Endometrial microvascular endothelial cells (primary cell): ENCODE measurements at regions not wholly inside any gene's neighbourhood (a gene's known extent, or its start where the extent isn't known, plus 50 kb on each side); places are given as distances from the start of the nearest gene placed in this dataset.
"Not testable (repeated sequence)": the region's sequence is repeated elsewhere in the genome, so short reads cannot be mapped to it uniquely, and the experiment has no call there.

ENCODE experiments used
- in situ Hi-C: cut with HindIII; loops from 2 replicates; pipeline ENCODE4 v1.10.0; 2017; ENCODE audit warnings: low sequenced_read_pairs, low pct_unique_long_range_greater_than_20kb; ENCODE audit errors: inconsistent ontology term

DNA sequence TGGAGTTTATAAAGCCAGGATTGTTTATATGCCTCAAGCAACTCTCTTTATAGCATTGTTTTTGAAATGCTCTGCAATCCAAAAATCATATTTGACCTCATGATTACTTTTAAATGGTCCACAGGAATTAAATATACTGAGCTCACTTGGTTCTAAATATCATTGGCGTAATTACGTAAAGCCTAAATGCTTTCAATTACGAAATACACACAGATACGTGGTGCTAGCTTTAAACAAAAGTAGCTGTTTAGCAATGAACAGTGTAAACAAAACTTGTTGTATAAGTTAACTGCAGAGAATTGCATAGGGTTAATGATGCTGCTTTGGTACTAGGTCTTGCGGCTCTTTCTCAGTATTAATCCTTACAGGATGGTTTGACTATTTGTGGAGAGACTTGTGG is 346.6 kb downstream of the COG6 start:
- in situ Hi-C loops = no loop called here

DNA sequence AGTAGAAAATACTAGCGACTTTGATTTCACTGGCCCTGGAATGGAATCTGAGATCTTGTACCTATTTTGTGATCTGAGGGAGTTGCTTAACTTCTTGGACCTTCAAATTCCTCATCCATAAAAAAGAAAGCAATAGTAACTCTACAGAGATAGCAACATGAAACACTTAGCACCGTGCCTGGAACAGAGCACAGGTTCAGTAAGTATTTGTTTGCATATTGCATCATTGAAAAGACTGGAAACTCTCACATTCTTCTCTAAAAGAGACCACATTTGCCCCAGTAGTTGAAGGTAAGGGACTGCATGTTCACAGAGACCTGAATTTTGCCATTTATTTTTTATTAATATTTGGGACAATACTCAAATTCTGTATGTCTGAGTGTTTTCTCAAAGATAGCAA is 358.1 kb downstream of the COG6 start:
- in situ Hi-C loops = no loop called here

DNA sequence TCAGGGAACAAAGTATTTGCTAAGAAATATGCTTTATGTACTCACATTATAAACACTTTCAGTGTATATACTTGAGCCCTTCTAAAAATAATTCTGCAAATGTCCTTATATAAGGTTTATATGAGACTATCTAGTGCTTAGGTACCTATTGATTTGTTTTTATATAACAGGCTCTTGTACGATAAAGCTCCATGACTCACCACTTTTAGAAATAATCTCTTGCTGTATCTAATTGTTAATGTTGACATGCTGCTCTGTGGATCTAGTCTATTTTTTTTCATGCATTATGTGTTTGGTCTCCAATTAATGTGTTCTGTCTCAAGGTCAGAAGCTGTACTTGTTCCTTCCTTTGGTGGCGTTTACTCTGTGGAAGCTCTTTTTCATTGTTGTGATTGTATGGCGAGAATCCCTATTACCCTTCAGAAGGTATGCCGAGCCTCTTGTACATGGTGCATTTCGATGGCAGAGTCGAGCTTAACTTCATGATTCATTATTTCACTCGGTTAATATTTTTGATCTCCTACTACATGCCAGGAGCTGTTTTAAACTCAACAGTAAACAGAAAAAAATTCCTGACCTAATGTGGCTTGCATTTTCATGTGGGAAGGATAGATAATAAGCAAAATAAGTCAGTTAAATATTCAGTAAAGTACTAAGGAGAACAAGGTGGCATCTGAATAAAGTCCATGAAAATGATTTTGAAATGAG is 361.6 kb downstream of the COG6 start:
- in situ Hi-C loops = no loop called here

DNA sequence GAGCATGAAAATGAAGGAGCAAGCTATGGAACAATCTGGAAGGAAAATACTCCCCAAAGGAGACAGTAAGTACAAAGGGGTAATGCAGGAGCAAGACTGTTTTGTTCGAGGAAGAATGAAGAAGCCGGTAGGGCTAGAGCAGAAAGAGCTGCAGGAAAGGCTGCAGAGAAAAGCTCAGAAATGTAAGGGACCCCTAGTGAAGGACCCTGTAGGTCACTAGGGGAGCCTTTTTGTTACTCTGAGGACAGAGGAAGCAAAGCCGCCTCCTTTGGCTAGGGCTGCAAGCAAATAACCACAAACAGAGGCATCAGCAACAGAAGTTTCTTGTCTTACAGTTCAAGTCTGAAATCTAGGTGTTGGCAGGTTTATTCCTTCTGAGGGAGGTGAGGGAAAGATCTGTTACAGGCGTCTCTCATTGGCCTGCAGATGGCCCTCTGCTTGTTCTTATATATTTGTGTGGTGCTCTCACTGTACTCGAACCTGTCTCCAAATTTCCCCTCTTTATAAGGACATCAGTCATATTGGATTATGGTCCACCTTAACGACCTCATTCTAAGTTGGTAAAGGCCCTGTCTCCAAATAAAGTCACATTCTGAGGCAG is 362.3 kb downstream of the COG6 start:
- in situ Hi-C loops = no loop called here

DNA sequence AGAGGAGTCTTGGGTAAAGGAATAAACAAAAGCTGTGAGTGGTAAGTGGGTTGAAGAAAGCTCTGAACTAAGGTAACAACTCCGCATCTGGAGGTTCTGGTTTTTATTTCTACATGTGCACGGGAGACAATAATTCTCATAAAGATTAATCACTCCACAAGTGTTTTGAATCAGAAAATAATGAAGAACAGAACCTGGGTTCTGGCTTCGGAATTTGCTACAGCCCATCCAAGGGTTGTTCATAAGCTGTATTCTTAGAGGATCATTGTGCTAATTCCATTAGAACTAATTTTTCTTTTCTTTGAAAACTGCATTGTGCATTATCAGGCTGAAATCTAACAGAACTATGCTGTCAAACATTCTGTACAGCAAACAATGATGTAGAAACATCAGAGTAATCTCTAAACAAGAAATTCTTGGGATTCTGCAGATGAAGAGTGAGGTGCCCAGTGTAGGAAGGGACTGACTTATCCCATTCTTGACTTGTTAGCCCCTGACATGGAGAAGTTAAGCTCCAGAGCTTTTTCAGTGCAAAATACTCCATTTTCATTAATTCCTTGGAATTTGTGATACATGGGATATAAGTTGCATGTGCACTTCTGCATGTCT is 368.2 kb downstream of the COG6 start:
- in situ Hi-C loops = no loop called here

DNA sequence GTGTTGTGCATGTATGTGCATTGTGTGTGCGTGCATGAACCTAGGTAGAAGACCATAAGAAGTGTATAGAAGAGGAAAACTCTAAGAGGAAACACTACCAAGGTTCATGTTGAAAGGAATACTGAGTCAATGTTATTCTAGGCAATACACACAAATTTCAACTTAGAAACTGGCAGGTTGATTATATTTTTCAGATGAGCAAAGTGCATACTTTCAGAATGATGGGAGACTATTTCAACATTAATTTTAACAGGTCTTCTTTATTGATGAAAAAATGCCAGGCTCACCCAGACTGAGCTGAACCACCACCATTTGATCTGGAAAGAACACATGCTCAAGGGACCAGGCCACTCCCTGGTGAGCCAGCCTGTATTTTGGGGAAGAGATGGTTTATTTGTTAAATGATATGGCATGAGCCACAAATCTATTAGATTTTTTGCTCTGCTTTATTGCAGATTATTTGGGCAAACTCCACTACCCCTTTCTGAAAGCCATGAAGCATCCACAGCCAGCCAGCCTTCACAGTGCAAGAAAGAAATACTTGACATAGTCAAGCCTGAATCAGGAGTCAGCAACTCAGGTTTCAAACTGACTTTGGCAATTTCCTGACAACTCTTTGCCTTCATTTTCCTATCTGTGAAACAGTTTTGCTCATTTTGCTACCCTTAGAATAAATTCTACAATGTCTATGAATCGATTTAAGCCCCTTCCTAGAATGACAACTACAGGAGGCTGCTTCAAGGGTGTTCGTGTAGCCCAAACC is 368.9 kb downstream of the COG6 start:
- in situ Hi-C loops = no loop called here

DNA sequence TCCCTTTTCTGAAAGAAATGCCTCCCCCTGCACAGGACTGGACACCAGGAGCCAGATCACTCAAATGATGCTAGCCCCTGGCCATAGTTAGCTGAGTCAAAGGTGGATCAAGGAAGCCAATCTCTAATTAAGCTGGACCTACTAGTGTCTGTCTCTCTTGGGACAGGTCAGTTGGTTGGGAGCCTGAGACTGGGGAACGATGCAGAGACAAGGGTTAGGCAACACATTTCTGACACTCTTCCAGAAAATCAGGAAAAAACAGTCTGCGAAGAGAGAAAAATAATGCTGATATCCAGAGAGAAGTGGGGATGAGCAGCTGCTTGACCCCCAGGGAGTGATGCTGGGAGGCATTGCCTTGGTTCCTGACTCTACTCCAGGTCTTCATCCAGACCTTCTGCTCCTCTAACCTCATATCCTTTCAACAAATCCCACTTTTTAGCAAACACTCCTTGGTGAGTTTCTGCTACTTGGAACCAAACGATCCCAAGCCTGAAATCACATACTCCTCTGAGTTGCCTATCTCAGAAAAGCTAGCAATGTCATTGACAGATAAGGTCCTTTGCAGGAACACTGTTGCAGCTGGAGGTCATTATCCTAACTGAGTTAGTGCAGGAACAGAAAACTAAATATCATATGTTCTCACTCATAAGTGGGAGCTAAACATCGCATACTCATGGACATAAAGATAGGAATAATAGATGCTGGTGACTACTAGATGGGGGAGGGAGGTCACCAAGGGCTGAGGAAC is 369.7 kb downstream of the COG6 start:
- in situ Hi-C loops = no loop called here

DNA sequence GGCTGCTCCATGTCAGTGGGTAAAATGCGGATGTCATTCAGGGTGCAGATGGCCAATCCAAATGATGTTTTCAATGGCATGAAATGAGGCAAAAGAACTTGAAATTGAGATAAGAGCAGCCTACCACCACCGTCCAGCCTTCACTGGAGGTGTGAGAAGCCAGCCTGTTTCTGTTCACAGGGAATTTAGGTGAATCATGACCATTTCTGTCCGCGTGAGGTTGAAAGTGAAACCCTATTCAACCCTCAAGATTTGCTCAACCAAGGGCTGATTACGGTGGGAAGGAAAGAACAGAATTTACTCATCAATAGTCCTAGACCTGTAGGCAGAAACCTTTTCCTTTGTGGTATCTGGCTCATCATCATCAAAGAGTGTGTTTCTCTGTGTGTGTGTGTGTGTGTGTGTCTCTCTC is 370.7 kb downstream of the COG6 start:
- in situ Hi-C loops = no loop called here

DNA sequence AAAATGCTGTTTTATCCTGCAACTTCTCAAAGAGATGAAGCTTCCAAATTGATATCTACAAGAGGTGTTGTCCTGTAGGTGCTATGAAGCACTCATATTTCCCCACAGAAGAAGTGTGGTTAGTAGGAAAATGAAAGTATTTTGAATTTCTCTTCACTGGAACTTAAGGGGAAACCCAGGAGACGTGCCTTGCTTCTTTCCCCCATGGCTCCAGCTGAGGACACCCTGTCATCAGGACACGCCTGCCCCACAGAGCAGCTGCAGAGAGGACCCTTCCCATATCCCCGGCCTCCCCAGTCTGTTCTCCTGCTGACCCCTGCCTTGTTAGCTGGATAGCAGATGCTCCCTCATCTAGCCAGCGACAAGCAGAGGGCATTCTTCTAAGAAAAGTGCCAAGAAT is 371.3 kb downstream of the COG6 start:
- in situ Hi-C loops = no loop called here

DNA sequence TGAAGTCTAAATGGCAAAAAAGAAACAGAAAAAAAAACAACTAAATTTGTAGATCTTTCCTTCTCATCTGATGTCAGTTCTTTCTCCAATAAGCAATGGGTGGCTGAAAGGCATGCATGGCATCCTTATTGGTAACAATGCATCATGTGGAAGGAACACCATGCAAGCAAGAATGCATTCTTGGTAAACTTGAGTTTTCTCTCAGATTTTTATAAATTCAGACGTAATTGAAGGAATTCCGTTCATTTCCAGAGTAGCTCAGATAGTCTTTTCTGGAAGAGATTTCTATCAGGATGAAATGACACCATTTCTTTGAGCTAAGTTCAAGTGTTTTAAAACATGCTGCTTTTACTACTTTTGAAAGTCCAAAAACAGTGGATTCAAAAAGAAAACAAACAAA is 373.0 kb downstream of the COG6 start:
- in situ Hi-C loops = no loop called here

DNA sequence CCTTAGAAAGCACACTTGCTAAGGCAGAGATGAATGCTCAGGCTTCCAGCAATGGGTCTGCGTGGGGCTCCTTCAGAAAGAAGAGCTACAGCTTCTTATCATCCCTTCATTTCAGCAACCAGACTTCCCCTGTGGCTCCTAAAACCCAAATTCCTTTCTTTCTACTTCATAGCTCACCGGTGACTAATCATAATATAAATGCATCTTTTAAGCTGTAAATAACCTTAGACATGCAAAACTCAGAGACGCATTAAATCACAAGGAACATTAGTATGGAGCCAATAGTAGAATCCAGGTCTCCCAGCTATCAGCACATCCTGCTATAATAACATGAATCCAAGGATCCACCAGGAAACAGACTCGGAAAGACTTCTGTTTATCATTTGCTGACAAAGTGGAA is 375.6 kb downstream of the COG6 start:
- in situ Hi-C loops = no loop called here

DNA sequence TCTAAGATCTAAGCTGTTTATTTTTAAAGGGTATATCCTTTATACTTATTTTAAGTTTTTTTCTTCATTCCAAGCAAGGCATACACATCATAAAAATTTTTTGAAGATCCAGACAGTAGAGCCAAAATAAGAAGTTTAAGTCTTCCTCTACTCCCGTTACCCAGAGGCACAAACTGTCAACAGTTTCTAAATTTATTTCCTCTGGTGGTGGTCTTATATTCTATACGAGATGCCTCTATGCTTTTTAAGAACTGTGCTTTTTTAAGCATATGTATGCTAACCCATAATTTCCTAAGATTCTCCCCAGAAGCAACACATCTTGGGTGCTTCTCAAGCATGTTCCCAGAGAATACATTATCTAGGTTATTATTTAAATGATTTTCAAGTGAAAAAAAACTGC is 383.6 kb downstream of the COG6 start:
- in situ Hi-C loops = no loop called here

DNA sequence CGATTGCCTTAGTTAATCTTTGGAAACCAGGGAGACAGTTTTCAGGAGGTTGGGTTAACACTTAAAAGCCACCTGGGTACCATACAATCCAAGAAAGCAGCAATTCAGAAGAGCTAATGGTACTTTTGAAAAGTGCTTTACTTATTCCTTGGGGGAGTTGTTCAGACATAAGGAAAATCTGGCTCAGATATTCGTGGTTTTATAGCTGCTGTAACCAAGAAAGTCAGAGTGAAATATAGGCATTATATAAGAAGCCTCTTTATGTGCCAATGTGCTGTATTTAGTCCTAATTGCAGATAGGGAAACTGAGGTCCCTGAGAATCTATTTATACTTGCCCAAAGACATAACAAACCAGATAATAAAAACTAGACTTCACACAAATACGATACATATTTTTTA is 387.5 kb downstream of the COG6 start:
- in situ Hi-C loops = no loop called here

DNA sequence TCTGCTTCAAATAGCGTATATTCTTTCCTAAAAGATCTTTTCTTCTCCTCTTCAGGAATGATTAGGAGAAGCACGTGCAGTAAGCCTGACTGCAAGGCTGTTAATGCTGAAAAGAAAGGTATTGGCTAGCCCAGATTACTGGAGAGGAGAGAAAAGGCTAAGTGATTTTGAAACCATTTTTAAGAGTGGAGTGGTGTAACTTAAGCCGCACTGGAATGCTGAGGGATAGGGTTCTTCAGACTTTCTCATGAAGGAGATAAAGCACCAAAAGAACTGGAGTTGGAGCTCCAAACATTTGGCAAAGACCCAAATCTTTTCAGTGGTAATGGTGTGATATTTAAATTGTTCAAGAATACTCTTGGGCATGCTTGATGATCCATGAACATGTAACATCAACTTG is 388.3 kb downstream of the COG6 start:
- in situ Hi-C loops = no loop called here

DNA sequence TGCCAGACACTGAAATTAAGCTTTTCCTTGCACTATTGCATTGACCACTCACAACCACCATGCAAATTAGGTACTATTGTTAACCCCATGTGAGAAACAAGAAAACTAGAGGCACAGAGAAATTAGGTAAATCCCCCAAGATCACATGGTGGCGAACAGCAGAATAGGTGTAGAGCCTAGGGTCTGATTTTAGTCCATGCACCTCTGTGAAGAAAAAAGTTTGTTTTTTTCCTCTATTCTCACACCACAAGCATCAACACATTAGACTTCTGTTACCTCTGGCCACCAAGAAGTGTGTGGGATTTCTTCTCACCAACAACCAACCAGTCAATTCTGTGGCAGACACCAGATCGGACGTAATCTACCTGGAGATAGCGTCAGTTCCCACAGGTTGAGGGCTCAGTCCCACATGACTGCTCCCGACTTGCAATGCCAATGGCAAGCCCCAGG is 391.9 kb downstream of the COG6 start:
- in situ Hi-C loops = no loop called here

DNA sequence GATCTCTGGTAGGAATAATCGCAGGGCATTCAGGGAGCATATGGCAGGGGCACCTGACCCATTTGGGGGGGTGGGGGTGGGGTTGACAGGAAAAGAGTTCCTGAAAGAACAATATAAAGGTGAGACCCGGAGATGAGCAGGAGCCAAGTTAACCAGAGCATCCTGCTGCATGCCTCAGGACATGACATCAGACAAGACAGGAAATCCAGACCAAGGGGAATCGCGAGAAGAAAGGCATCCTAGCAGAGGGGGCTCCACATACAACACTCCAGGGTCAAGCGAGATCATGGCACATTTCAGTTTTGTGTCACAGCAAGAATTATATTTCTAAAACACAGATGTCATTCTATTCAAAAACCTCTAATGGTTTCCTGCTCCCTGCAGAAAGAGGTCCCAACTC is 393.1 kb downstream of the COG6 start:
- in situ Hi-C loops = no loop called here

DNA sequence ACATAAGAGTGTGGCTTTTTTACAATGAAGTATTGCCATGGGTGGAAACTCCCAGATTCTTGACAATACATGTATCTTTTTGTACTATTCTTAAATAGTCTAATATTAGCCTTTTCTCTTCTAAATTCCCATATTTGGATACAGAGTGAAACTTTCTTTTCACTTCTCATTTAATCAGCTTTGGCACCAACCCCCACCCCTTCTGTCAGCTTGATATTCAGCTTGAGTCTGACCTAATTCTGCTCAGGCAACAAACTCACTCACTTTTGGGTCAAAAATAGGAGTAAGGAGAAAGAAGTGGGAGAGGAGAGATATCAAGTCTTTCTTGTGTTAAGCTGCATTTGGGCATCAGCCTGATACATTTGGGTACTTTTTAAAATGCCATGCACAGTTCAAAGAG is 397.5 kb downstream of the COG6 start:
- in situ Hi-C loops = no loop called here

DNA sequence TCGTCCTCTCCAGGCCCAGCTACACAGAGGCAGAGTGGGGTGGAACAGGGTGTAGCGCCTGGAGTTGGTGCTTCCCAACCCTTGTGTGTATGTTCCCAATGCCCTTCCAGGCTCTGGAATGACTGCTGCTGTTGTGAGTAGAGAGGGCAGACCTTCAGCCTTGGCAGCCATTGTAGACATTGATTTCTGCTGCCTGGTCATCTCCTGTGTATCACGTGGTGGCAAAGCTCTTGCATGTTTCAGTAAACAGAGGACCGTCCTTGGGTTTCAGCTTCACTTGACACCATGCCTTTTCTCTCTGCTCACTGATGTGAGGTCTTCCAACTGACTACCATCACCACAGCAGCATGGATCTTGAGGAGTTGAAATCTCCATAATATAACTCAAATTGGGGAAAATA is 397.9 kb downstream of the COG6 start:
- in situ Hi-C loops = no loop called here

DNA sequence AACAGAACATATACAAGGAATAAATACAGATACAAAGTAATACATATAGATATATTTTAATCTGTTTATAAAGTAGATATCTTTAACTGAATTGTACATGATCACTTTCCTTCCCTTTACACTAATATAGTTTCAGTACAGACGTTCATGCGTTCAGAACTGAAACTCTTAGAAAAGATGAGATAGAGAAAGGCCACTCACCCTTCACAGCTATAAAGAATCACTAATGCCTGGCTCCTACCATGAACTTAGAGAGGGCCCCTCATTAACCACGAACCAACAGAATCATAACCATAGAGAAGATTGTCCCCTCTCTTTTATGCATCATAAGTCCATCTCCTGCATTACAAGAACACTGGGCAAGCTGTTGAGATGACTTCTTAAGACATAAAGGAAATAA is 399.0 kb downstream of the COG6 start:
- in situ Hi-C loops = not testable (repeated sequence)
